GM18498 (cell line): ENCODE measurements at regions not wholly inside any gene's neighbourhood (a gene's known extent, or its start where the extent isn't known, plus 50 kb on each side); places are given as distances from the start of the nearest gene placed in this dataset.
A peak's percentile ranks its signal among the peaks of the same experiment; 100 is the strongest.
"Not testable (repeated sequence)": the region's sequence is repeated elsewhere in the genome, so short reads cannot be mapped to it uniquely, and the experiment has no call there.

Experiments
- ATAC-seq: cut with Tn5 transposase; IDR thresholded peaks from one replicate; pipeline ENCODE4 v1.9.1; 2021; ENCODE audit warnings: mild to moderate bottlenecking, moderate library complexity; ENCODE audit not compliant: unreplicated experiment

DNA sequence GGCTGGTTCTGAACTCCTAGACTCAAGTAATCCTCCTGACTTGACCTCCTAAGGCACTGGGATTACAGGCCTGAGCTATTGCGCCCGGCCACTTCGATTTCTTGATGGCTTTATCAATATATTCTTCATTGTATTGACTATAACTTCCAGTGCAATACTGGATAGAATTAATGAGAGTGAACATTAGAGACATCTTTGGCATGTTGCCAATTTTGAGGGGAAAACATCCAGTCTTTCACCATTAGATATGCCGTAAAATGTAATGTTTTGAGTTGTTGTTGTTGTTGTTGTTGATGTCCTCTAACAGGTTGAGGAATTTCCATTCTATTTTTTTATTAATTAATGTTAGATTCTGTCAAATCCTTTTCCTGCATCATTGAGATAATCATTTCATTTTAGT is 578.9 kb downstream of the ZWINT start:
- no peak for ATAC-seq

DNA sequence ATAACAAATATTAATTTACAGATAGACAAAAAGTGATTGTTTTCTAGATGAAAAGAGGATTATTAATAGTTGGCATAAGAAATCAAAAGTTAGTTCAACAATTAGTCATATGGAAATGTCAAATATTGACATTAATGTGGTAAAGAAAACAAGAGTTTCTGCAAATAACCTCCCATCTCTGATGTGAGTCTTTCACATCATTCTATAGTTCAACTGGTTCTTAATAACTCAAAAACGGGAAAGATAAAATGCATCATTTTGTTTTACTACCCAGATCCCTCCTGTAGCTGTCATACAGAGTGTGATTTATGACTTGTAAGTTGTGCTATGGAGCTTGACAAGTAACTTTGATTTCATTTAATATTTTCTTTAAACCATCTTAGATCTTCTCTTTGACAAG is 594.8 kb downstream of the ZWINT start:
- no peak for ATAC-seq

DNA sequence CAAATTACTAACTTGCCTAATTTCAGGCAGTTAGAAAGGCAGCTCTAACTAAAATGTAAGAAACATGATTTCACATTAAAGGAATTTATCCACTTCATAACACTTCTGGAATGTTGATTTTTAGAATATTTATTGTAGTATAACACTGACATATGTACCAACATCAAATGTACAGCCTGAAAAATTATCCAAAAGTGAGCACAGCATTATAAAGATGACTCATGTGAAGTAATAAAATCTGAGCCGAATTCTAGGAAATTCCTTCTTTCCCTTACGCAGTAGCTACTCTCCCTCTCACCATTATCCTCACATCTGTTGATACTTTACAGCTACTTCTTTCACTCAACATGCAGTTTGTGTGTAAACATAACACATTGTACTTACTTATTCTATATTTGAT is 610.6 kb downstream of the ZWINT start:
- no peak for ATAC-seq

GRCh38 chr10:55747244-55747643 is 613.8 kb downstream of the ZWINT start:
- no peak for ATAC-seq

GRCh38 chr10:55746002-55746401 is 615.1 kb downstream of the ZWINT start:
- no peak for ATAC-seq

DNA sequence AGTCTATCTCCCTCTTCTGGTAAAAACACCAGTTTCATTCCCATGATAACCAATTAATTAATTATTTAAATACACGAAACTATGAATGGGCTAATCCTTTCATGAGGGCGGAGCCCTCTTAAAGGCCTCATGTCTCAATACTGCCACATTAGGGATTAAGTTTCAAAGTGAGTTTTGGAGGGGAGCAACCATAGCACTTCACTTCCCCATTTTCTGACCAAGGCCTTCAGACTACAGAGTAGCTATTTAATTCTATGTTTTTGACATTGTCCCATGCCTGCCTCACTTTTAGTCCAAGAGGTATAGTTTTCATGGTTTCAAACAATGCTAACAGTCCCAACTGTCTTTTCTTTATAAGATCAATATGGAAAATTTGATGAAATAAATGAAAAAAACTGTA is 618.6 kb downstream of the ZWINT start:
- ATAC-seq, result no peak

DNA sequence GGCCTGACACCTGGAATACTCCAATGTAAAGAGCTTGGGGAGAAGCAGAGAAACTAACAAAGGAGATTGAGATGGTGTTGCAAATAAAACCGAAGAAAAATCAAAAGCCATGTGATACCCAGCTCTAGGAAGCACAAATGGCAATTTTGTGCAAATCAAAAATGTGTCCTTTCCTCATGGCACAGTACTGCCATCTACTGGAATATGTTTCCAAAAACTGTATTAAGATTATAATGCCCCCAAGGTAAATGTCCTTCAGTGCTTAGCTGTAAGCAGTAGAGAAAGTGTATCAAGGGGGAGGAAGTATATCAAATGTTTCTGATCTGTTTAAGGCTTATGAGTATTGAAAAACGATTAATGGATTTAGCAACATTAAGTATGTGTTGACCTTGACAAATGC is 620.3 kb downstream of the ZWINT start:
- peak; percentile 54 for ATAC-seq

- no peak for ATAC-seq
Measured at GRCh38 chr10:55740110-55740509, 620.9 kb downstream of the ZWINT start.

DNA sequence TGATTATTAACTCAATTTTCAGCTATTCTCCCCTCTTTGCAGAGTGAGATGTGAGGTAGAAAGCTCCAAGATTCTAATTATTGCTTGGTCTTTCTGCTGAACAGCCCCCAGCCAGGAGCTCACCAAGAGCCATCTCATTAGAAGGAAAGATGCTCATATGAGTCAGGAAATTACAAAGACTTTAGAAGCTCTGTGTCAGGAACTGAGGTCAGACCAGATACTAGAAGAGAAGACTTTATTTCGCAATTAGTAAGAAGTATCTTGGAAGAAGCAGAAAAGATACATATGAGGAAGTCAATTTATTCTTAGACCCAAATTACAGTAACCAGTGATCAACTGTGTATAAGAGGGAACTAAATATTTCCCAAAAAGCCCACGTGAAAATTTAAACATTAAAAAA is 626.9 kb downstream of the ZWINT start:
- no peak for ATAC-seq

GRCh38 chr10:55704950-55705349 is 656.1 kb downstream of the ZWINT start:
- no peak for ATAC-seq

- ATAC-seq, result no peak
Measured at GRCh38 chr10:55668326-55668922, 692.6 kb downstream of the ZWINT start.

DNA sequence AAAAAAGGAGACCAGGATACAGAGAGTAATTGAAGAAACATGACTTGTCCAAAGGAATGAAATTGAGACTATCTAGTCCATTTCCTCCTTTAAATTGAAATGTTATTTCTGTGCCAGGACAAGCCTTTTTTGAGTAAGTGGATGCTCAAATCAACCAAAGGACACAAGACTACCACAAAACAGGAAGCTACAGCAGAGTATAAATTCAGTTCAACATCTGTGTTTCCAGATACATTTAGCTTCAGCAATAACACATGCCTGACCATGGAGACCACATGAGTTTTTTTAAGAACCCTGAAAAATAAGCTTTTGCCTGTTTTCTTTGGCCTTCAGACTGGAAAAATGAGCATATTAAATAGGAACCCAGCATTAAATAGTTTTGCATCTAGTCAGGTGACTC is 707.5 kb downstream of the ZWINT start:
- no peak for ATAC-seq

GRCh38 chr10:55641601-55642000 is 719.5 kb downstream of the ZWINT start:
- ATAC-seq, result no peak

DNA sequence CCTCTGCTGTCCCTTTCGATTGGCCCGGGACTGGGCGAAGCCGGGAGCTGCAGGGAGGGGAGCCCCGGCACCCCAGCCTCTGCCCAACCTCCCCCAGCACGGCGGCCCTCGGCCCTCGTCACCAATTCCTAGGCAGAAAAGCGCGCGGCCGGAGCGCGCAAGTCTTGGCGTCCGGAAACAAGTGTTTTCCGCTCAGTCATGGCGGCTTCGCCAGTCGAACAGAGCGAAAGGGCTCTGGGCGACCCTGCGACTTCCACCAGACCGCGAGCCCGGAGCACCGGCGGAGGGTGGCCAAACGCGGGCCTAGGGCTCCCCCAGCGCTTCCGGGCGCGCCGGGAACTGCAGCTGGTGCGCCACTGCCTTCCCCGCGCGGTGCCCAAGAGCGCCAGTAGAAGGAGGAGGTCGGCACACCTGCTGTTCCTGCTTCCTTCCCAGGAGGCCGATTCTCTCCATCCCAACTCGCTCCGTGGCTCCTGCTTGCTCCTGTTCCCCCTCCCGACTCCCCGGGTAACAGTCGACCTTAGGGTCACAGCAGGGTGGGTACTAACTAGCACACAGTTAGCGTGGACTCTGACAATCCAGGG is 729.9 kb downstream of the ZWINT start:
- peak; percentile 96 for ATAC-seq

GRCh38 chr10:55630491-55631056 is 730.5 kb downstream of the ZWINT start:
- ATAC-seq, result no peak

- ATAC-seq, result no peak
Measured at GRCh38 chr10:55629793-55630490, 731.1 kb downstream of the ZWINT start.

- ATAC-seq, result no peak
Measured at GRCh38 chr10:55628260-55628701, 732.8 kb downstream of the ZWINT start.

GRCh38 chr10:55627501-55628051 is 733.5 kb downstream of the ZWINT start:
- no peak for ATAC-seq

DNA sequence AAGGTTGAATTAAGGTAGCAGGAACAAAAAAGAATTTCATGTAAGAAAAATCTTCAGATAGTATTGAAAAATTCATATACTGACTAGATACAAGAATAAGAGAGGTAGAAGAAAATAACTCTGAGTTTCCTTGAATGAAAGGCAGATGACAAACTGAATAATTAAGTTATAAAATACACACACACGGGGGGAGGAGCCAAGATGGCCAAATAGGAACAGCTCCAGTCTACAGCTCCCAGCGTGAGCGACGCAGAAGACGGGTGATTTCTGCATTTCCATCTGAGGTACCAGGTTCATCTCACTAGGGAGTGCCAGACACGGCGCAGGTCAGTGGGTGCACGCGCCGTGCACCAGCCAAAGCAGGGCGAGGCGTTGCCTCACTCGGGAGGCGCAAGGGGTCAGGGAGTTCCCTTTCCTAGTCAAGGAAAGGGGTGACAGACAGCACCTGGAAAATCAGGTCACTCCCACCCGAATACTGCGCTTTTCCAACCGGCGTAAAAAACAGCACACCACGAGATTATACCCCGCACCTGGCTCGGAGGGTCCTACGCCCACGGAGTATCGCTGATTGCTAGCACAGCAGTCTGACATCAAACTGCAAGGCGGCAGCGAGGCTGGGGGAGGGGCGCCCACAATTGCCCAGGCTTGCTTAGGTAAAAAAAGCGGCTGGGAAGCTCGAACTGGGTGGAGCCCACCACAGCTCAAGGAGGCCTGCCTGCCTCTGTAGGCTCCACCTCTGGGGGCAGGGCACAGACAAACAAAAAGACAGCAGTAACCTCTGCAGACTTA is 759.2 kb downstream of the ZWINT start:
- ATAC-seq, result not testable (repeated sequence)

GRCh38 chr10:55551603-55552002 is 750.6 kb upstream of the PCDH15 start:
- ATAC-seq, result no peak

- no peak for ATAC-seq
Measured at GRCh38 chr10:55550236-55550635, 749.2 kb upstream of the PCDH15 start.
